Pancreas (tissue), 10 donors: ENCODE measurements at regions not wholly inside any gene's neighbourhood (a gene's known extent, or its start where the extent isn't known, plus 50 kb on each side); places are given as distances from the start of the nearest gene placed in this dataset.
A peak's percentile ranks its signal among the peaks of the same experiment; 100 is the strongest.
"Not testable (repeated sequence)": the region's sequence is repeated elsewhere in the genome, so short reads cannot be mapped to it uniquely, and the experiment has no call there.

Experiments
- ATAC-seq, 4 donors: fragments of 200-7000 bp; cut with Tn5 transposase; one replicate each; pipeline versions ENCODE4 v1.8.0 to v1.9.1; 2020; ENCODE audit warnings: mild to moderate bottlenecking in 4 of 4, moderate library complexity in 4 of 4
- DNase-seq, 6 donors: peaks; one replicate each; pipeline ENCODE4 v3.0.0-alpha.2; 2020
- FAIRE-seq: peaks from 2 replicates; lab custom pipeline; 2012; peaks lifted over from hg19 to GRCh38; lab: Jason Lieb, UNC
- H3K27ac ChIP-seq, 4 donors: fragments of 200-600 bp; sonication (generic); 1 replicate in 3 of 4; 2 replicates in 1 of 4; pipeline versions ENCODE4 v1.5.0 to v1.8.0; 2020
- H3K27me3 ChIP-seq, 4 donors: fragments of 200-600 bp; one replicate each; pipeline ENCODE4 v1.8.0; 2021
- H3K36me3 ChIP-seq, 3 donors: fragments of 200-600 bp; sonication (generic) in 1 of 3; one replicate each; pipeline versions ENCODE4 v1.5.0 to v1.8.0; 2020 to 2021
- H3K4me1 ChIP-seq, 3 donors: fragments of 200-600 bp; one replicate each; pipeline ENCODE4 v1.8.0; 2021
- H3K4me3 ChIP-seq, 4 donors: fragments of 200-600 bp; sonication (generic) in 2 of 4; one replicate each; pipeline versions ENCODE4 v1.5.0 to v1.8.0; 2020 to 2021
- H3K9me3 ChIP-seq, 4 donors: fragments of 200-600 bp; one replicate each; pipeline ENCODE4 v1.8.0; 2021
- WGBS, 2 donors: extraction: QIAGEN DNeasy Blood & Tissue Kit; methylation state at CpG; one replicate each; pipeline ENCODE4 v1.1.7; 2013; 5-methylcytosine and 5-hydroxymethylcytosine counted together
- intact Hi-C, 3 donors: fragments of 100-400 bp; cut with DNase I; formaldehyde crosslinking; loops; one replicate each; pipeline versions ENCODE4 v1.11.1 to v1.14.2; 2022
- TF ChIP-seq, protein P1 (sequence below), 4 donors: fragments of 200-600 bp; sonication (generic) in 3 of 4; IDR thresholded peaks; one replicate each; pipeline versions ENCODE4 v1.5.0 to v1.8.0; 2021; ENCODE audit warnings: antibody characterized with exemption in 4 of 4
- donor health status: healthy with polysubstance abuse.
- donor health status: DM: no; HTN: no; CAD: no; lungs with moderate emphysema.
- donor health status: DM: no; HTN: no; CAD: no.
- donor health status: control.
- donor health status: control.
- donor health status: Bipolar disorder and iron deficiency.
- donor health status: DM: yes; HTN: yes; CAD: no.
- donor health status: DM: no; HTN: no; CAD: no.
- donor health status: DM: no; HTN: no; CAD: no.
- donor health status: DM: yes; HTN: yes; CAD: no.

DNA sequence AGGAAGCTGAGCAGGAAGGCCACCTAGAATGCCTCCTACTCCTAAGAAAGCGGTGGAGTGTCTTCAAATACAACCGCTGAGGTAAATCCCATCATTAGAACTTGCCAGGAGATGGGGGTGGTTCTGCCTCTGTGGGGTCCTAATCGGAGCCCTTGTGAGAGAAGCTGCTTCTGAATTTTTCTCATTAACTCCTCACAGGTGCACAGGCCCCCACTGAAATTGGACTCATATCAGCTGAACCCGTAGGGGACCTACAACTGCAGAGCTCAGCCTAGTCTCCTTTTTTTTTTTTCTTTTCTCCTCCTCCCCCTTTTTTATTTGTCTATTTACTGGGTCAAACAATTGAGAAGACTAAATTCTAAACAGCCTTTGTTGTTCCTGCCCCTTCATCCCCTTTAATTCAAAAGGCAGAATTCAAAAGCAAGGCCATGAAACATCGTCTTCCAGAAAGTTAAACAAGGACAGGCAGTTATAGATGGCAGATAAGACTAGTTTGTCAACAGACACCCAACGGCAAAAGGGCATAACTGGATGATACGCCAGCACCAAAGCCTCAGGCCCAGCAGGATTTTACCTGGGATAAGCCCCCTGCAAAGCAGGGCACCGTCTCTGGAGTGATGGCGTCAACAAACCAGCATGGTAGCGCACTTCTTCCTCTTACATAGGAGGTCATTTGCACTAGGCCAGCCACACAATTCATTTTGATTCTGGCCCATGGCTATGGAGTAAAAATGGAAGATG, 213.7 kb upstream of the HES1 start:
- no peak for DNase-seq
- Histone ChIP-seq H3K36me3 (no peaks in the 10 kb centered on the region), H3K27ac (no peak overlapping the region), H3K4me1 (no peaks in the 10 kb centered on the region), H3K27me3 (no peaks in the 10 kb centered on the region), H3K4me3 (no peak overlapping the region), H3K9me3 (no peaks in the 10 kb centered on the region)
- TF ChIP-seq, protein P1, sequence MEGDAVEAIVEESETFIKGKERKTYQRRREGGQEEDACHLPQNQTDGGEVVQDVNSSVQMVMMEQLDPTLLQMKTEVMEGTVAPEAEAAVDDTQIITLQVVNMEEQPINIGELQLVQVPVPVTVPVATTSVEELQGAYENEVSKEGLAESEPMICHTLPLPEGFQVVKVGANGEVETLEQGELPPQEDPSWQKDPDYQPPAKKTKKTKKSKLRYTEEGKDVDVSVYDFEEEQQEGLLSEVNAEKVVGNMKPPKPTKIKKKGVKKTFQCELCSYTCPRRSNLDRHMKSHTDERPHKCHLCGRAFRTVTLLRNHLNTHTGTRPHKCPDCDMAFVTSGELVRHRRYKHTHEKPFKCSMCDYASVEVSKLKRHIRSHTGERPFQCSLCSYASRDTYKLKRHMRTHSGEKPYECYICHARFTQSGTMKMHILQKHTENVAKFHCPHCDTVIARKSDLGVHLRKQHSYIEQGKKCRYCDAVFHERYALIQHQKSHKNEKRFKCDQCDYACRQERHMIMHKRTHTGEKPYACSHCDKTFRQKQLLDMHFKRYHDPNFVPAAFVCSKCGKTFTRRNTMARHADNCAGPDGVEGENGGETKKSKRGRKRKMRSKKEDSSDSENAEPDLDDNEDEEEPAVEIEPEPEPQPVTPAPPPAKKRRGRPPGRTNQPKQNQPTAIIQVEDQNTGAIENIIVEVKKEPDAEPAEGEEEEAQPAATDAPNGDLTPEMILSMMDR (IDR thresholded peaks at IDR 0.05): no peak
- whole genome bisulfite sequencing, 2 donors: 87 to 91% methylated on average over 10 of the region's 10 CpGs
- intact Hi-C loops: no loop called here
- FAIRE-seq: no peak
- ATAC-seq: no peak

GRCh38 chr3:193923958-193924357, 212.0 kb upstream of the HES1 start:
- H3K36me3 ChIP-seq: not testable (repeated sequence)

GRCh38 chr3:193926071-193926470, 209.9 kb upstream of the HES1 start:
- H3K9me3 ChIP-seq, H3K36me3 ChIP-seq, H3K27ac ChIP-seq, DNase-seq, H3K4me3 ChIP-seq, intact Hi-C loops, ATAC-seq, H3K27me3 ChIP-seq, FAIRE-seq, H3K4me1 ChIP-seq: not testable (repeated sequence)
- 90 to 98% methylated on average over 3 of the region's 3 CpGs for WGBS, 2 donors

More at GRCh38 chr3:193923958-193924357, 212.0 kb upstream of the HES1 start:
- ATAC-seq, intact Hi-C loops, FAIRE-seq, H3K27ac ChIP-seq, H3K27me3 ChIP-seq, H3K4me1 ChIP-seq, H3K9me3 ChIP-seq, H3K4me3 ChIP-seq, DNase-seq: not testable (repeated sequence)

DNA sequence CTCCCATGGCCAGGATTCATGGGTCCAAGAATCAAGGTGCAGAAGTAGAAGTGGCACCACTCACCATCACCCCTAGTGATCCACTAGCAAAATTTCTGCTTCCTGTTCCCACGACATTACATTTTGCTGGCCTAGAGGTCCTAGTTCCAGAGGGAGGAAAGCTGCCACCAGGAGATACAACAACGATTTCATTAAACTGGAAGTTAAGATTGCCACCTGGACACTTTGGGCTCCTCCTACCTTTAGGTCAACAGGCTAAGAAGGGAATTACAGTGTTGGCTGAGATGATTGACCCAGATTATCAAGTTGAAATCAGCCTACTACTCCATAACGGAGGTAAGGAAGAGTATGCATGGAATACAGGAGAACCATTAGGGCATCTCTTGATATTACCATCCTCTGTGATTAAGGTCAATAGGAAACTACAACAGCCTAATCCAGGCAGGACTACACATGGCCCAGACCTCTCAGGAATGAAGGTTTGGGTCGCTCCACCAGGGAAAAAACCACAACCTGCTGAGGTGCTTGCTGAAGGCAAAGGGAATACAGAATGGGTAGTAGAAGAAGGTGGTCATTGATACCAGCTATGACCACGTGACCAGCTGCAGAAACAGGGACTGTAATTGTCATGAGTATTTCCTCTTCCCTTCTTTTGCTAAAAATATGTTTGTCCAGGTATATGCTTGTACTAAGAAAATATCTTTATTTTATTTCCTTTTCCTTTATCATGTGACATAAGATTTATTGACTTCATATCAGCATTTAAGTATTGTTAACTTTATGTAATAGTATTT, 208.3 kb upstream of the HES1 start:
- DNase-seq, H3K4me3 ChIP-seq, H3K27me3 ChIP-seq, H3K4me1 ChIP-seq, FAIRE-seq, H3K9me3 ChIP-seq, intact Hi-C loops, ATAC-seq, H3K36me3 ChIP-seq, H3K27ac ChIP-seq: not testable (repeated sequence)
- WGBS, 2 donors: 81 to 88% methylated on average over 5 of the region's 5 CpGs

DNA sequence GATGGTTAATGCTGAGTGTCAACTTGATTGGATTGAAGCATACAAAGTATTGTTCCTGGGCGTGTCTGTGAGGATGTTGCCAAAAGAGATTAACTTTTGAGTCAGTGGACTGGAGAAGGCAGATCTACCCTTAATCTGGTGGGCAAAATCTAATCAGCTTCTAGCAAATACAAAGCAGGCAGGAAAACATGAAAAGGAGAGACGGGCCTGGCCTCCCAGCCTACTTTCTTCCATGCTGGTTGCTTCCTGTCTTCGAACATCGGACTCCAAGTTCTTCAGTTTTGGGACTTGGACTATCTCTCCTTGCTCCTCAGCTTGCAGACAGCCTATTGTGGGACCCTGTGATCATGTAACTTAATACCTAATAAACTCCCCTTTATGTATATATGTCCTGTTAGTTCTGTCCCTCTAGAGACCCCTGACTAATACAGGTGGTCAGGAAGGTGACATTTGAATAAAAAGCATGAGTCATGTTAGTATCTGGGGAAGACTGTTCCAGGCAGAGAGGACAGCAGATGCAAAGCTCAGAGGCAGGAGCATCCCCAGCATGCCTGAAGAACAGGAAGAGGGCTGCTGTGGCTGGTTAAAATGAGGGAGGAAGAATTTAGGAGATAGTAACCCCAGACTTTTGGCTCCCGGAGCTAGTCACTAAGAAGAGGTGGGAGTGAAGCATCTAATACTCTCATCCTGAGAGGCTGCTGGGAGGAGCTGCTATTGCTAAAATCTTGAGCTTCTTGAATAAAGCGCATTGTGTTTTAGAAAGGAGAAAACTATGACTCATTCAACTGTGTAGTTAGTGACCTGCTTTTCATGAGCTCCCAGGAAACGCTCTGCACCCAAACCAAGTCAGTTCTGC, 207.4 kb upstream of the HES1 start:
- Histone ChIP-seq H3K4me1 (no peaks in the 10 kb centered on the region), H3K27ac (no peak overlapping the region), H3K4me3 (no peak overlapping the region), H3K9me3 (no peaks in the 10 kb centered on the region), H3K27me3 (no peaks in the 10 kb centered on the region), H3K36me3 (no peaks in the 10 kb centered on the region)
- no peak for FAIRE-seq
- ATAC-seq: peak in 3 of 4 donors; percentile 42 to 81 (median 50)
- intact Hi-C loops: no loop called here
- 87 to 88% methylated on average over 7 of the region's 7 CpGs for WGBS, 2 donors
- TF ChIP-seq, protein P1 (IDR thresholded peaks at IDR 0.05): no peak
- no peak for DNase-seq

DNA sequence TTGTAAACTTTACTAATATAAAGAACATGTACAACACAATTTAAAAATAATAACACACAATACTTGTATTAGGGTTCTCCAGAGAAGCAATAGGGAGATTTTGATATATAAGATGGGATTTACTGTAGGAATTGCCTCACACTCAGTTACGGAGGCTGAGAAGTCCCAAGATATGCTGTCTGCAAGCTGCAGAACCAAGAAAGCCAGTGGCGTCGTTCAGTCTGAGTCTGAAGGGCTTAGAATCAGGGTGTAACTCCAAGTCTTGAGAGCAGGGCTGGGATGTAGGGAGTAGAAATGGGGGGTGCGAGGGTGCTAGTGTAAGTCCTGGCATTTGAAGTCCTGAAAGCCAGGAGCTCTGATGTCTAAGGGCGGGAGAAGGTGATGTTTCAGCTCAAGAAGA, 206.6 kb upstream of the HES1 start:
- WGBS, 2 donors: 89 to 93% methylated on average over 5 of the region's 5 CpGs
- no peak overlapping the region for H3K4me3 ChIP-seq
- no peaks in the 10 kb centered on the region for H3K27me3 ChIP-seq
- no peak overlapping the region for H3K27ac ChIP-seq
- ATAC-seq (no peak), DNase-seq (no peak), FAIRE-seq (no peak)
- no peaks in the 10 kb centered on the region for H3K4me1 ChIP-seq
- TF ChIP-seq, protein P1 (IDR thresholded peaks at IDR 0.05): no peak
- intact Hi-C loops: no loop called here
- H3K9me3 ChIP-seq: no peaks in the 10 kb centered on the region
- H3K36me3 ChIP-seq: no peaks in the 10 kb centered on the region
